ENCODE measurements at regions not wholly inside any gene's neighbourhood (a gene's known extent, or its start where the extent isn't known, plus 50 kb on each side); places are given as distances from the start of the nearest gene placed in this dataset.

- DNase-seq = no peak
Observed at GRCh38 chr3:150116196-150116595, 145.5 kb upstream of the PFN2 start.

GRCh38 chr3:150114873-150115540 is 144.3 kb upstream of the PFN2 start:
- DNase-seq = no peak

GRCh38 chr3:150114273-150114672 is 143.6 kb upstream of the PFN2 start:
- DNase-seq = no peak

- no peak for DNase-seq
Observed at GRCh38 chr3:150110097-150110496, 139.4 kb upstream of the PFN2 start.

- DNase-seq = no peak
Observed at GRCh38 chr3:150107429-150108175, 136.9 kb upstream of the PFN2 start.

- DNase-seq = no peak
Observed at GRCh38 chr3:150106740-150107428, 136.2 kb upstream of the PFN2 start.

- DNase-seq = no peak
Observed at GRCh38 chr3:150105886-150106612, 135.4 kb upstream of the PFN2 start.

- DNase-seq = no peak
Observed at GRCh38 chr3:150105025-150105424, 134.3 kb upstream of the PFN2 start.

GRCh38 chr3:150104564-150104963 is 133.9 kb upstream of the PFN2 start:
- no peak for DNase-seq

- DNase-seq = no peak
Observed at GRCh38 chr3:150101016-150101415, 130.3 kb upstream of the PFN2 start.

GRCh38 chr3:150098621-150099020 is 127.9 kb upstream of the PFN2 start:
- DNase-seq = no peak

GRCh38 chr3:150097588-150097890 is 126.8 kb upstream of the PFN2 start:
- no peak for DNase-seq

- no peak for DNase-seq
Observed at GRCh38 chr3:150096700-150097587, 126.2 kb upstream of the PFN2 start.

- DNase-seq = no peak
Observed at GRCh38 chr3:150094150-150094933, 123.6 kb upstream of the PFN2 start.

GRCh38 chr3:150091626-150092025 is 120.9 kb upstream of the PFN2 start:
- no peak for DNase-seq

GRCh38 chr3:150090877-150091276 is 120.2 kb upstream of the PFN2 start:
- no peak for DNase-seq

- DNase-seq = no peak
Observed at GRCh38 chr3:150090006-150090405, 119.3 kb upstream of the PFN2 start.

- no peak for DNase-seq
Observed at GRCh38 chr3:150084128-150084527, 113.4 kb upstream of the PFN2 start.

- DNase-seq = no peak
Observed at GRCh38 chr3:150083655-150084042, 113.0 kb upstream of the PFN2 start.

GRCh38 chr3:150082898-150083654 is 112.4 kb upstream of the PFN2 start:
- no peak for DNase-seq

GRCh38 chr3:150081084-150081483 is 110.4 kb upstream of the PFN2 start:
- DNase-seq = no peak

Measured in hematopoietic multipotent progenitor cell treated with erythropoietin and hydrocortisone succinate and interleukin-3 and kit ligand, for 8 days (in vitro differentiated cells).